Stimulated activated CD8-positive, alpha-beta memory T cell treated with anti-CD3 and anti-CD28 coated beads, Interleukin-7, amount 100 ng/mL, for 24 hours (primary cell): ENCODE measurements at regions not wholly inside any gene's neighbourhood (a gene's known extent, or its start where the extent isn't known, plus 50 kb on each side); places are given as distances from the start of the nearest gene placed in this dataset.
"Not testable (repeated sequence)": the region's sequence is repeated elsewhere in the genome, so short reads cannot be mapped to it uniquely, and the experiment has no call there.

Experiments used
- DNase-seq: peaks from one replicate; pipeline ENCODE4 v3.0.0-alpha.2; 2020; ENCODE audit warnings: low read depth

GRCh38 chr10:35896001-35896400, 253.9 kb upstream of the FZD8 start:
- no peak for DNase-seq

- DNase-seq, result no peak
These were observed 253.2 kb upstream of the FZD8 start for GRCh38 chr10:35895331-35895730.

DNA sequence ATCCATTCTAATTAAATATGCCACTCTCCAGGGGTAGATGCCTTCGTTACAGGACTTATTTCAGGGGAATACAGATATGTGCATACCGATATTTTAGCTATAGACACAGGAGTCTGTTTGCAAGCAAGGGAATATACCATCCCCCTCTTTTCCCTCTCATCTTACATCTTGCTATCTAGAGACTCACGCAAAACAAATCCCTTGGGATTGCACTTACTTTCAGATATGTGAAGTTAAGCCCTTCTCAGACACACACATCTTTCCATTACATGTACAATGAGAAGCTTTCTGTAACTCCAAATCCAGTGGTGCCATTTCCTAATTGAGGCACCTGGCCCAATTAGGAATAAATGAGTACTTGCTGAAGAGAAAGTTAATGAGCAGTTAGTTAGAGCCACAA, 250.4 kb upstream of the FZD8 start:
- no peak for DNase-seq

DNA sequence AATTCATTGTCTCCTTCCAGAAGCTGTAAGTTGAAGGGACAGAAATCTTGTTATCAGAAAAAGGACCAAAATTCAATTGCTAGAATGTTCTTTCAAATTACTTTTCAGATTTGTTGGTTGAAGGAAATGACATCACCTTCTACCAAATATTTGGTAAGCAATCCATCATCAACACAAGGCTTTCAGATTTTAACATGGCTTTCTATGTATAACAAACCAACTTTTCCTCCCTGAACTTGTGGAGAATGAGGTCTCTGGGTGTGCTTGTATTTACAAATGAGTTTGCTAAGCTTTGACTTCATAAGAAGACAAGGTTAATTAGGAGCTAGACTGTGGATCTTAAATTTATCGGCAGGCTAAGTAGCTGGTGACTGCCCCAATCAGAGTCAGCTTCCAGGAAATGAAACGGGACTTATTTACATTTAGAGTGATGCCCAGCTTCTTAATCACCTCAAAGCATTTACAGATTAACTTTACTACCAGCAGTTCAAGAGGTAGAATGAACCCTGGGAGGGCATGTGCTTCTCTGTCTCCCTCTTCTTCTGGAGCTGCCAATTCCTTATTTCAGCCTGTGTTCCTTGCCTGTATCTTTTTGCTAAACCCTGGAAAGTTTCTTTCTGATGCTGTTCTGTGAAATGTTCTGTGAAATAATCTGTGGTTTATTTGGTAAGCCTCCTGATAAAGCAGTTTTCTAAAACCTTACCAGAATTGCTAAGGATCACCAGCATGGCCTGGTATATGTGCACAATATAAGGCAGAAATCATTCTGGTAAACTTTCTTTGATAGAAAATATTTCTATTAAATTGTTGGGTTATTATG, 248.8 kb upstream of the FZD8 start:
- no peak for DNase-seq

GRCh38 chr10:35889971-35890675, 248.0 kb upstream of the FZD8 start:
- DNase-seq, result no peak

DNA sequence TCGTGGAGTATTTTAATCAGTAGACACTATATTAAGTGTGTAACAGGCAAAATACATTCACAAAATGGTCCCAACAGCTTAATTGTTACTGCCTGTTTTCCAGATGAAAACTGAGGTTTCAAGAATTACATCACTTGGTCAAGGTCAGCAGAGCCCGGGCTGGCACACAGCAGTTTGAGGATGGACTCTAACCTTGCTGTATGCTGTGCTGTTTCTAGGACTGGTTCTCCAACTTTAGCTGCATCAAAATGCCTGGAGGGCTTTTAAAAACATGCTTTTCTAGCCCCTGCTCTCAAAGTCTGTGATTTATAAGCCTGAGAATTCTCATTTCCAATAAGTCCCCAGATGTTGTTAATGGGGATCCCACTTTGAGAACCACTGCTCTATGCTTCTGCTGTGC, 247.1 kb upstream of the FZD8 start:
- DNase-seq, result no peak

DNA sequence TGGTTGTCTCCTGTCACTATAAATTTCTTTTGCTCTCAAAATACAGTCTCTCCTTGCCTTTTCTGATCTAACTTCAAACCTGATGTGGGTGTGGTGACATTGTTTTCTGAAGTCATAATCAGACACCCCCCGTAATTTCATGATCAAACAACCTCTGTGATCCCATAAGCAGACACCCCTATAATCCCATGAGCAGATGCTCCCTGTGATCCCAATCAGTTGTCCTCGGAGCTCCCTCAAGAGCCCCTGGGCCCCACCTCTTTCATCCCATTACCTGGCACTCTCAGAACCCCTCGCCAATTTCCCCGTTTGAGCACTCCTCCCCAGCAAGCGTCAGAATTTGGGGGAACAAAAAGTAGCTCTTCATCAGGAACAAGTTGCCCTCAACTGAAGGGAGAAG, 246.3 kb upstream of the FZD8 start:
- DNase-seq, result no peak

GRCh38 chr10:35887685-35888084, 245.6 kb upstream of the FZD8 start:
- no peak for DNase-seq

DNA sequence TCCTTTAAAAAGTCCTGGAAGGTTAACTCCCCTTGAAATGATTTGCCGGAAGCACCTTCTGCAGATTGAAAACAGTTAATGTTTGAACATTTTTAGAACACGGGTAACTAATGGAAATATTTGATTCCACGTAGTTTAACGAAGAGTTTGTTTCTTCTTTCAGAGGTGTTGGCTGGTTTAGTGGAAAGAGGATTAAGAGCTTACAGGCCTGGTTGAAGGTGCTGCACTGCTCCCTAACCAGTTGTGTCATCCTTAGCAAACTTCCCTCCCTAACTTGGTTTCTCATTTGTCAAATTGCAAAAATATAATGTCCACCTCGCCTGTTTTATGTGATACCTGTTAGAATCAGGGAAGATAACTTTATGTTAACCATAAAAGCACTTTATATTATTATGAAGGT, 243.0 kb upstream of the FZD8 start:
- no peak for DNase-seq

DNA sequence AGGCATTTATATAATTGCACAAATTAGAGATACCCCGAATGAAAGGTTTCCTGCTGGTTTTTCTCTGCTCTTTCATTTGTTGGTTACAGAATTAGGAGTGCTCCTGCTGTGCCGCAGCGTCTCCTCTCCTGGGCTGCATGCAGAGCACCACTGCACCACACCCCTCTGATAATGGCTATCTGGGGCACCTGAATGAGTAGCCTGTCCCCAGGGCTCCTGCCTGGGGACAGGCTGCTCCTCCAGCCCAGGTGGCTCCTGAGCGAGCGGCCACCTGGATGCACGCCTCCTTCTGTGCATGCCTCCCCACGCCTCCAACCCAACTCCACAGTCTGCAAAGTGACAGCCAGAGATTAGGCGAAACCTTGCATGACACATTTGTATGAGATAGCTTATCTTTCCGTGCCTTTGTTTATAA, 242.6 kb upstream of the FZD8 start:
- no peak for DNase-seq

DNA sequence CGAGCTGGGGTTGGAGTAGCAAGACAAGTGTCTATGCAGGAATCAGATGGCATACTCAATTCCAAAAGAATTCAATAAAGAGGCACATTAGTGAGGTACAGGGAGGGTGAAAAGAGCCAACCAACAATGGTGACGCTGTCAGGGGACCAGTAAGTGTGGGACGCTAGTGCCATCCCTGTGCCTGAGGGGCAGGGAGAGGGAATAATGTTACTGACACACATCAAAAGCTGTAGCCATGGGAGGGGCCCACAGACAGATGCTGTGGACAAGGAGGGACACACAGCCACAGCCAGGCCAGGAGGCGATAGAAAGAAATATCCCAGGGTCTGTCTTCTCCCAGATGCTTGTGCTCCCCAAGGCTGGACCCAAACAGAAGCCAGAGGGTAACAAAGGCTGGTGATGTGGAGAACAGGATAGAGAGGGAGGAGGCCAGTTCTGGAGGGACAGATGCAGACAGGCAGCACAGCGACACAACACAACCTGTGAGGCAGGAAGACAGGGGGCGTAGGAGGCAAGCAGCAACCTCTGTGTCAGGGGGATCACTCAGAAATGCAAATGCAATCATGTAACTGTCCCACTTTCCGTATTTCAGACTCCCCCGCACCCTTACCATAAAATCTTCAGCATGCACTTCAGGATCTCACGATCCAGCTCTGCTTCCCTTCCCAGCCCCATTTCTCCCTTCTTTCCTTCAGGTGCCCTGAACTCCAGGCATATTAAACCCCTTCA, 240.5 kb upstream of the FZD8 start:
- no peak for DNase-seq

DNA sequence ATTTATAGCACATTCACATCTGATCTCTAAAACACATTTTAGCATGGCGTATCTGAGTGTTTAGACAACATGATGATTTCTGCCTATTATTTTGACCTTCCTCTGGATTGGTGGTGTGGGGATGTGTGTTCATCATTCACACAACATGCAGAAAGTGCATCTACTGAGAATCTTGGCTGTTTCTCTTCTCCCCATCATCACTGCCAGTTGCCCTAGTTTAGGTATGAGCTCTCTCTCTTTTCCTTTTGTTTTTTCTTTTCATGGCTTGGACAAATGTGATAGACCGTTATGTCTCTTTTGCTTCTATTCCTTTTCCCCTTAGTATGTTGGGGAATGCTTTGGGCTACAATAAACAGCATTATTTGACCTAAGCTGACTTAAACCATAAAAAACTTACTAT, 239.2 kb upstream of the FZD8 start:
- DNase-seq, result no peak

GRCh38 chr10:35876248-35876647, 234.2 kb upstream of the FZD8 start:
- DNase-seq, result no peak

DNA sequence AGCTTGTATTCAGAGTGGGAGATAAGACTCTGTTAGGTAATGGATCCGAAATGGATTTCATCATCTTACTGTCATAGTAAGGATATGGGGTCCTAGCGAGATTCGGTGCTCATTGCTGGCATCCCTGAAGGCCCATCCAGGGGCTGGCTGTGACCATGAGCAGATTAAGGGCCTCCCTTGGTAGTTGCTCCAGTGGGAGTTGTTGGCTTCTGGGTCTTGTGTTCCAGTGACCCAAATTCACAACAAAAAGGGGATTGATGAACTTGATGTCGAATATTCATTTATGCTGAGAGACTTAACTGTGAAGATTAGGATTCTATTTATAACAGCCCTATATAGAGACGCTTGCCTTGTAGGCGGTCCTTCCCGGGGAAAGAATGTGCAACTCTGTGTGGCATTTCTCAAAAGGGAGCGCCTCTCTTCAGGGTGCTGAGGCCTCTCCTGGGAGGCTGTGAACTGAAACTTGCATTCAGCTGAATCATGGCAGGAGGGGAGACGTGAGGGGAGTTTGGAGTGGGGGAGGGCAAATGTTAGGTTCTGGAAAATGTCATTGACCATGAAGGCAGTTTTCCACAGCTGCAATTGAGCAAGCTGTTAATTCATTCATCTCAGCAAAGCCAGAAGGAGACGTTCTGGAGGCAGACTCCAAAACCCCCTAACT, 233.1 kb upstream of the FZD8 start:
- no peak for DNase-seq

GRCh38 chr10:35874311-35875015, 232.4 kb upstream of the FZD8 start:
- no peak for DNase-seq

- no peak for DNase-seq
These were observed 230.6 kb upstream of the FZD8 start for GRCh38 chr10:35872671-35873070.

DNA sequence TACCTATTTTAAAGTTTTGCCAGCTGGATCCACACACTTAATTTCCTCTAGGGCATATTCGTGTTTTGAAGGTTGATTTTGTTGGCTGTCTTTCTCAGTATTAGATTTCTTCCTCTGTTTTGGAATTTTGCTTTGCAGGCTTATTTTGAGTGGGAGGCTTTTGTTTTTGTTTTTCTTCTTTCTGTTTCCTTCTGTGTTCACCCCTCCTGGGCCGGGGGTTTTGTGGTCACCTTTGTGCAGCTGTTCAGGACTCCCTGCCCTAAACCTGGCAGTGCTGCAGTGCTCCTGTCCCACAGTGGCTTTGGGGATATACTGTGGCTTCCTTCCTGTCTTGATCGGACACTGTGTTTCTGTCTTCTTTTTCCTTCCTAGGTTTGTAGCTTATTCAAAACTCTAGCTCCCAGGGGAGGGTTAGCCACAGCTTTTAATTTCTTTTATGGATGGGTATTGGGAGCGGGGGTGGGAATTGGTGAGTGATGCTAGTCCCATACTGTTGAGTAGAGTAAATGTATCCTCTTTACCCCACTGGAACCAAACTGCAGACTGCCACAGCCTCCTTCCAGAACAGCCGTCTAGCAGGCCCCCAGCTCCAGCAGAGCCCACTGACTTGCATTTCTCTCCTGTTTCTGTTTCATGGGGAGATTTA, 228.7 kb upstream of the FZD8 start:
- no peak for DNase-seq

DNA sequence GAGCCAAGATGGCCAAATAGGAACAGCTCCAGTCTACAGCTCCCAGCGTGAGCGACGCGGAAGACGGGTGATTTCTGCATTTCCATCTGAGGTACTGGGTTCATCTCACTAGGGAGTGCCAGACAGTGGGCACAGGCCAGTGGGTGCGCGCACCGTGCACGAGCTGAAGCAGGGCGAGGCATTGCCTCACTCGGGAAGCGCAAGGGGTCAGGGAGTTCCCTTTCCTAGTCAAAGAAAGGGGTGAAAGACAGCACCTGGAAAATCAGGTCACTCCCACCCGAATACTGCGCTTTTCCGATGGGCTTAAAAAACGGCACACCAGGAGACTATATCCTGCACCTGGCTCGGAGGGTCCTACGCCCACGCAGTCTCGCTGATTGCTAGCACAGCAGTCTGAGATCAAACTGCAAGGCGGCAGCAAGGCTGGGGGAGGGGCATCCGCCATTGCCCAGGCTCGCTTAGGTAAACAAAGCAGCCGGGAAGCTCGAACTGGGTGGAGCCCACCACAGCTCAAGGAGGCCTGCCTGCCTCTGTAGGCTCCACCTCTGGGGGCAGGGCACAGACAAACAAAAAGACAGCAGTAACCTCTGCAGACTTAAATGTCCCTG, 216.7 kb upstream of the FZD8 start:
- DNase-seq, result not testable (repeated sequence)

- DNase-seq, result no peak
These were observed 215.8 kb upstream of the FZD8 start for GRCh38 chr10:35857860-35858259.

GRCh38 chr10:35855155-35855947, 213.3 kb upstream of the FZD8 start:
- DNase-seq, result no peak
